ENCODE measurements at regions not wholly inside any gene's neighbourhood (a gene's known extent, or its start where the extent isn't known, plus 50 kb on each side); places are given as distances from the start of the nearest gene placed in this dataset.

DNA sequence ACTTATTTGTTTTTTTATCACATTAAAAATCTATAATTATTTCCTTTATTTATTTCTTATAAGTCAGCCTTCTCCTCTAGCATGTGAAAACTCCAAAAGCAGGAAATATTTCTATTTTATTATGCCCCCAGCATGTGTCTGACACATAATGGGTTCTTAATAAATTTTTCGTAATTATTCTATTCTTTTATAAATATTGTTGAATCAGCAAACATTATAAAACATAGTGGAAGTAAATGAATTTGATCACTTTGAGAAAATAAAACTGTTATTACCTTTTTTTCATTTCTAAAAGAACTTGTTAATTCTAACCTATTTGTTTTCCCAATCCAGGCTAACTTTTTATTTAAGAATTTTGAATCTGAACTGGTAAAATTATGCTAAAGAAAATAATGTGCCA, 509.1 kb upstream of the PCDH15 start:
- intact Hi-C loops (cut with DNase I): no loop called here
- DNase-seq: no peak

DNA sequence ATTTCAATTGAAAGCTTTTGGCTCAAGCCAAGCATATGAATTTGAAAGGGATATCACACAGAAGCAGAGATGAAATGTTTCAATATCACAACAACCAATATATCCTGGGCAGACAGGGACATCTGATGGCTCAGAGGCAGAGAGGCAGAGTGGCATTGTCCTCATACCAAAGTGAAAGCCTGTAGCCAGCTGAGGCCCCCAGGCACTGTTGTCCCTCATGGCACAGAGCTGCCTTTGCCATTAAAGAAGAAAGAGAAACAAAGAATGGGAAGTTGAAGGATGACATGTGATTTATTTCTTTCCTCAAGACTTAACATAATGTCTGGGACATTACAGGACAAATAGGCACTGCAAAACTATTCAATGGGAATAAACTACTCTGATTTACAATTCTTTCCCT, 504.3 kb upstream of the PCDH15 start:
- no peak for DNase-seq
- intact Hi-C loops (cut with DNase I): no loop called here

DNA sequence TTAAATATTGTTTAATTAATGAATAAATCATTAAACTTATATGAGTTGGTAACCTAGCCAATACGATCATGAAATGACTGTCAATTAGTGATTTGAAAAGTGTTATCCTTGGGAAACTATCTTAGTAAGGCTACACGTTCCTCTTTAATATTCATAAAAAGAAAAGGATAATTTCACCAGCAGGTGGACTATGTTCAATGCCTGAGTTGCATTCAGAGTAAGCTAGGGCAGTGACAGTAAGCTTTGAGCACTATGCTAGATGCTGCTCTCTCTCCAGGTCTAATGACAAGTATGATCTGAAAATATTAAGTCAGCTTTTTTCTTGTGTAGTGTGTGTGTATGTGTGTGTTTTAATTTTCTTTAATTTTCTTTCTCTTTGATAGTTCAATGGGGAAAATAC, 486.3 kb upstream of the PCDH15 start:
- intact Hi-C loops (cut with DNase I): no loop called here
- no peak for DNase-seq

- intact Hi-C loops (cut with DNase I): no loop called here
- no peak for DNase-seq
Measured at GRCh38 chr10:55283031-55283430, 482.0 kb upstream of the PCDH15 start.

- intact Hi-C loops (cut with DNase I): no loop called here
Measured at GRCh38 chr10:55280696-55281095, 479.7 kb upstream of the PCDH15 start.

GRCh38 chr10:55277549-55277948, 476.5 kb upstream of the PCDH15 start:
- intact Hi-C loops (cut with DNase I): no loop called here
- no peak for DNase-seq

More at GRCh38 chr10:55280696-55281095, 479.7 kb upstream of the PCDH15 start:
- DNase-seq: no peak

- DNase-seq: no peak
- intact Hi-C loops (cut with DNase I): no loop called here
Measured at GRCh38 chr10:55274367-55274766, 473.3 kb upstream of the PCDH15 start.

GRCh38 chr10:55273946-55274345, 472.9 kb upstream of the PCDH15 start:
- DNase-seq: no peak
- intact Hi-C loops (cut with DNase I): no loop called here

DNA sequence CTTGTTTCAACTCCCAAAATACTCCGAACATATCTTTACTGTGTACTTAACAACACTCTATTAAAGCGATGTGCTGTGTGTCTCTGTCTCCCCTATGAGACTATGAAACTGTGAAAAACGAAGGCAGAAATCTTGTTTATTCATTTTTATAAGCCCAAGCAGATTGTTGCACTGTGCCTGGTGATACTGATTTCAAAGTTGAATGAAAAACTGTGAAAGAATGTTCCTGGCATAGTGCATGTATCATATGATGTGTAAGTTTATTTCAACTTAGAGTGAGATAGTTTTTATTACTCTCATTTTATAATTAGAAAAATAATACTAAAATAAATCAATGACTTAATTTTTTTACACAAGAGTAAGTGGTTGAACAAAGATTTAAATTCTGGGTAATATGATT, 471.9 kb upstream of the PCDH15 start:
- intact Hi-C loops (cut with DNase I): no loop called here
- DNase-seq: no peak

- intact Hi-C loops (cut with DNase I): no loop called here
- peak in 1 of 10 donors; percentile 54 for DNase-seq
Measured at GRCh38 chr10:55266797-55267196, 465.8 kb upstream of the PCDH15 start.

- intact Hi-C loops (cut with DNase I): no loop called here
- no peak for DNase-seq
Measured at GRCh38 chr10:55263327-55263726, 462.3 kb upstream of the PCDH15 start.

DNA sequence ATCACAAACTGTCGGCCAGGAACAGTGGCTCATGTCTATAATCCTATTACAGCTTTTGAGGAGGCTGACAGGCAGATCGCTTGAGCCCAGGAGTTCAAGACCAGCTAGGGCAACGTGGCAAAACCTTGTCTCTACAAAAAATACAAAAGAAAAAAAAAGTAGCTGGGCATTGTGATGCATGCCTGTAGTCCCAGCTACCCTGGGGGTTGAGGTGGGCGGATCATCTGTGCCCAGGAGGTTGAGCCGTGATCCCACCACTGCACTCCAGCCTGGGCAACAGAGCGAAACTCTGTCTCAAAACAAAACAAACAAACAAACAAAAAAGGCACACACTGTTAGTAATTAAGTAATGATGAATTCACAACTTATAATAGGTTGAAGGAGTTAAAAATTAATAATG, 441.5 kb upstream of the PCDH15 start:
- intact Hi-C loops (cut with DNase I): no loop called here

GRCh38 chr10:55237462-55237861, 436.4 kb upstream of the PCDH15 start:
- intact Hi-C loops (cut with DNase I): no loop called here
- no peak for DNase-seq

More for the DNA sequence above, 441.5 kb upstream of the PCDH15 start:
- DNase-seq: no peak

DNA sequence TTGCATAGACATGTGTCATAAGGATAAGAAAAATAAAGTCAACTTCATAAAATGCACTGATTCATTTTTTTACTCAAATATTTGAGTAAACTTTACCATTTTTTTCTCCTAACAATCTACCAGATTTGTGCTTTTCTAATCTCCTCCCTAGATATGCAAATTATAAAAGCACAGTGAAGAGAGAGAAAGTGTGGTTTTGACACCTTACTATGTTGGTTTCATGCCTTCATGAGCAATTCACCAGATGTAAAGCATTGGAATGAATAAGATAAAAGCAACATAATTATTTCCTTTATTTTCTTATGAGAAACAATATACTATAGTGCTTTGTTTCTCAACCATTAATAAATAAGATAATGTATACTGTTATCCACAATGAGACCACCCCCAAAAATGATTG, 432.5 kb upstream of the PCDH15 start:
- intact Hi-C loops (cut with DNase I): no loop called here
- no peak for DNase-seq

- DNase-seq: no peak
- intact Hi-C loops (cut with DNase I): no loop called here
Measured at GRCh38 chr10:55233090-55233489, 432.1 kb upstream of the PCDH15 start.

GRCh38 chr10:55232553-55232952, 431.5 kb upstream of the PCDH15 start:
- intact Hi-C loops (cut with DNase I): no loop called here
- no peak for DNase-seq

DNA sequence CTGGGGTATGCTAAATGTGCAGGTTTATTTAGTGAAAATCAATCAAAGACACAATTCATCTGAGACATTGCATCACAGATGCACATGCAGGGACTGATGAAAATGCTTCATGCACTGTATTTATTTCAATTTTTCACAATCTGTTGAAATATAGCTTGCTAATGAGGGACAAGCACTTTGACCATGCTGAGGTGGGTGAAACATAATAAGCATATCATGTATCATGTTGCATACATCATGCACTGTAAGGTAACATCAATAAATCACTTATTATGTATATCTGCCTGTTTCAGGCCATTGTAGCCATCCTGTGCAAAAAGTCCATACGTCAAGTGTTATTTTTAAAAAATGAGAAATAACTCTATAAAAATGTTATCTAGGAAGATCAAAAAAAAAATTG, 426.9 kb upstream of the PCDH15 start:
- DNase-seq: no peak
- intact Hi-C loops (cut with DNase I): no loop called here

- intact Hi-C loops (cut with DNase I): no loop called here
- no peak for DNase-seq
Measured at GRCh38 chr10:55224007-55224781, 423.2 kb upstream of the PCDH15 start.

- intact Hi-C loops (cut with DNase I): no loop called here
- DNase-seq: no peak
Measured at GRCh38 chr10:55223352-55223751, 422.3 kb upstream of the PCDH15 start.

GRCh38 chr10:55220975-55221374, 419.9 kb upstream of the PCDH15 start:
- no peak for DNase-seq
- intact Hi-C loops (cut with DNase I): no loop called here

DNA sequence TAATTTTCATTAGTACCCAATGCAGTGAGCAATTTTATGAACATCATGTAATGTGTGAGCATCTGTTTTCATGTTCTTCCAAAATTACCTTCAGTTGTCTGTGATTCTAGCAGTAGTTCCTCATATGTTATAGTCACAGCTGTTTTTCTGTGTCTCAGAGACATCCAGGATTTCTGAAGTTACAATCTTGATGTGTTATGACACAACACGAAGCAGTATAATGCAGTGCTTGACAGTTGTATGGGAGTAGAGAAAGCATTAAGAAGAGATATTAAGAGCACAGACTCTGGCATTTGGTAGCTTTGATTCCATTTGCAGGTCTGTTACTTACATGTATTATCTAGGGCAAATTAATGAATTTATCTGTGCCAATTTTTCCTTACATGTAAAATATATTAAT, 414.7 kb upstream of the PCDH15 start:
- intact Hi-C loops (cut with DNase I): no loop called here
- DNase-seq: no peak

- DNase-seq: no peak
- intact Hi-C loops (cut with DNase I): no loop called here
Measured at GRCh38 chr10:55214608-55215007, 413.6 kb upstream of the PCDH15 start.

GRCh38 chr10:55212051-55212450, 411.0 kb upstream of the PCDH15 start:
- intact Hi-C loops (cut with DNase I): no loop called here
- no peak for DNase-seq

All from posterior cingulate gyrus (tissue), 11 donors.